NCI-H69 (cell line): ENCODE measurements at regions not wholly inside any gene's neighbourhood (a gene's known extent, or its start where the extent isn't known, plus 50 kb on each side); places are given as distances from the start of the nearest gene placed in this dataset.

Source experiments
- DNase-seq: peaks from one replicate; lab custom pipeline; 2025; lab: John Stamatoyannopoulos, UW

GRCh38 chr5:61596265-61596664 lies 264.2 kb downstream of the ZSWIM6 start:
- peak; percentile 69 for DNase-seq

- no peak for DNase-seq
Measured at GRCh38 chr5:61597684-61598083, 265.6 kb downstream of the ZSWIM6 start.

- DNase-seq = peak; percentile 79
Measured at GRCh38 chr5:61598126-61598525, 266.1 kb downstream of the ZSWIM6 start.

- DNase-seq = peak; percentile 95
Measured at GRCh38 chr5:61599370-61600122, 267.5 kb downstream of the ZSWIM6 start.

- DNase-seq = no peak
Measured at GRCh38 chr5:61600123-61600444, 268.0 kb downstream of the ZSWIM6 start.

- no peak for DNase-seq
Measured at GRCh38 chr5:61600945-61601511, 269.0 kb downstream of the ZSWIM6 start.

GRCh38 chr5:61603211-61603908 lies 271.3 kb downstream of the ZSWIM6 start:
- DNase-seq = peak; percentile 77

GRCh38 chr5:61604076-61605025 lies 272.3 kb downstream of the ZSWIM6 start:
- DNase-seq = peak; percentile 27

- no peak for DNase-seq
Measured at GRCh38 chr5:61609840-61610677, 278.0 kb downstream of the ZSWIM6 start.

GRCh38 chr5:61610678-61611024 lies 278.6 kb downstream of the ZSWIM6 start:
- no peak for DNase-seq

GRCh38 chr5:61612431-61612830 lies 280.4 kb downstream of the ZSWIM6 start:
- no peak for DNase-seq

GRCh38 chr5:61613679-61614078 lies 281.6 kb downstream of the ZSWIM6 start:
- peak; percentile 63 for DNase-seq

- peak; percentile 36 for DNase-seq
Measured at GRCh38 chr5:61614606-61615005, 282.5 kb downstream of the ZSWIM6 start.

- DNase-seq = no peak
Measured at GRCh38 chr5:61617039-61617438, 285.0 kb downstream of the ZSWIM6 start.

GRCh38 chr5:61617995-61618525 lies 286.0 kb downstream of the ZSWIM6 start:
- DNase-seq = peak; percentile 73

- peak; percentile 97 for DNase-seq
Measured at GRCh38 chr5:61618577-61618976, 286.5 kb downstream of the ZSWIM6 start.

GRCh38 chr5:61619289-61619688 lies 287.2 kb downstream of the ZSWIM6 start:
- peak; percentile 61 for DNase-seq

- DNase-seq = peak; percentile 70
Measured at GRCh38 chr5:61619777-61620518, 287.9 kb downstream of the ZSWIM6 start.

GRCh38 chr5:61620699-61621182 lies 288.7 kb downstream of the ZSWIM6 start:
- peak; percentile 96 for DNase-seq

- DNase-seq = no peak
Measured at GRCh38 chr5:61621202-61621650, 289.2 kb downstream of the ZSWIM6 start.
